ENCODE measurements at regions not wholly inside any gene's neighbourhood (a gene's known extent, or its start where the extent isn't known, plus 50 kb on each side); places are given as distances from the start of the nearest gene placed in this dataset.

DNA sequence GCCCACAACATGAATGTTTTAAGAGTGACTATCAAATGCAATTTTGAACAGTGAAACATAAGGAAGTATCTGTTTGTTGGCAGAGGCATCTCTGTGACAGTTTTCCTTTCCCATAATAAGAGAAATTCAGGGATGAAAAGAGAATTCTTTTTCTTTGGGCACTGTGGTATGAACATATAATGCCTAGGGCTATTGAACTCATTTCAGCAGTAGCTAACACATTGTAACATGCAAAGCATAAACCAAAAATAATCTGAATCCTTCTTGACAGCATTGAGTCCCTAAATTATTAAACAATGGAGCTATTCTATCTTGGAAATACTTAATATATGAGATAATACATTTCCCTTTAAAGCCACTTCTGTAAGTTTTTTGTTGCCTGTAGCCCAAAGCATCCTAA, 633.0 kb upstream of the B3GALT2 start:
- Histone ChIP-seq H3K9me3 (no peaks in the 10 kb centered on the region), H3K27ac (no peak overlapping the region), H3K36me3 (no peaks in the 10 kb centered on the region), H3K4me3 (replicated peaks in 1 of 3) (no peak overlapping the region), H3K4me1 (no peaks in the 10 kb centered on the region), H3K27me3 (no peaks in the 10 kb centered on the region)
- no peak for DNase-seq
- intact Hi-C loops (cut with DNase I): no loop called here
- TF ChIP-seq, protein P1, sequence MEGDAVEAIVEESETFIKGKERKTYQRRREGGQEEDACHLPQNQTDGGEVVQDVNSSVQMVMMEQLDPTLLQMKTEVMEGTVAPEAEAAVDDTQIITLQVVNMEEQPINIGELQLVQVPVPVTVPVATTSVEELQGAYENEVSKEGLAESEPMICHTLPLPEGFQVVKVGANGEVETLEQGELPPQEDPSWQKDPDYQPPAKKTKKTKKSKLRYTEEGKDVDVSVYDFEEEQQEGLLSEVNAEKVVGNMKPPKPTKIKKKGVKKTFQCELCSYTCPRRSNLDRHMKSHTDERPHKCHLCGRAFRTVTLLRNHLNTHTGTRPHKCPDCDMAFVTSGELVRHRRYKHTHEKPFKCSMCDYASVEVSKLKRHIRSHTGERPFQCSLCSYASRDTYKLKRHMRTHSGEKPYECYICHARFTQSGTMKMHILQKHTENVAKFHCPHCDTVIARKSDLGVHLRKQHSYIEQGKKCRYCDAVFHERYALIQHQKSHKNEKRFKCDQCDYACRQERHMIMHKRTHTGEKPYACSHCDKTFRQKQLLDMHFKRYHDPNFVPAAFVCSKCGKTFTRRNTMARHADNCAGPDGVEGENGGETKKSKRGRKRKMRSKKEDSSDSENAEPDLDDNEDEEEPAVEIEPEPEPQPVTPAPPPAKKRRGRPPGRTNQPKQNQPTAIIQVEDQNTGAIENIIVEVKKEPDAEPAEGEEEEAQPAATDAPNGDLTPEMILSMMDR (IDR thresholded peaks at IDR 0.05): no peak
- TF ChIP-seq POLR2A (IDR thresholded peaks at IDR 0.05): no peak

DNA sequence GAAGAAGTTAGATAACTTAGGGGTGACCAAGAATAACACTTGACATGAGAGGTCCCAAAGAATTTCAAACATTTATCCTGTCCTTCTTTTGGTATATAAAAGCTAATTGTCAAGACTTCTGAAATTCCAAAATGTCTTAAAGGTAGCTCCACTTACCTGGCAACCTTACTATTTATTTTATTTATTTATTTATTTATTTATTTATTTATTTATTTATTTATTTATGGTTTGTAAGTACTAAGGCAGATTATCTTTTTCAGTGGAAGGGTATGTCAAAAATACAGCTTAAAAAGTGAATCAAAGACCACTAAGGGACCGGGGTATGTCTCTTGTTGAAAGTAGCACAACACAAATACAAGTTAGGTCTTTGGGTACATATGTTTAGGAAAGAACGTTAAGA, 620.8 kb upstream of the B3GALT2 start:
- TF ChIP-seq, protein P1 (IDR thresholded peaks at IDR 0.05): no peak
- no peak for TF ChIP-seq POLR2A (IDR thresholded peaks at IDR 0.05)
- no peaks in the 10 kb centered on the region for H3K36me3 ChIP-seq
- H3K4me3 ChIP-seq (replicated peaks in 1 of 3): no peak overlapping the region
- DNase-seq: no peak
- no peaks in the 10 kb centered on the region for H3K9me3 ChIP-seq
- 82 to 87% methylated on average over 2 of the region's 2 CpGs for WGBS, 2 donors
- no peak overlapping the region for H3K27ac ChIP-seq
- H3K4me1 ChIP-seq: no peaks in the 10 kb centered on the region
- intact Hi-C loops (cut with DNase I): no loop called here
- no peaks in the 10 kb centered on the region for H3K27me3 ChIP-seq

DNA sequence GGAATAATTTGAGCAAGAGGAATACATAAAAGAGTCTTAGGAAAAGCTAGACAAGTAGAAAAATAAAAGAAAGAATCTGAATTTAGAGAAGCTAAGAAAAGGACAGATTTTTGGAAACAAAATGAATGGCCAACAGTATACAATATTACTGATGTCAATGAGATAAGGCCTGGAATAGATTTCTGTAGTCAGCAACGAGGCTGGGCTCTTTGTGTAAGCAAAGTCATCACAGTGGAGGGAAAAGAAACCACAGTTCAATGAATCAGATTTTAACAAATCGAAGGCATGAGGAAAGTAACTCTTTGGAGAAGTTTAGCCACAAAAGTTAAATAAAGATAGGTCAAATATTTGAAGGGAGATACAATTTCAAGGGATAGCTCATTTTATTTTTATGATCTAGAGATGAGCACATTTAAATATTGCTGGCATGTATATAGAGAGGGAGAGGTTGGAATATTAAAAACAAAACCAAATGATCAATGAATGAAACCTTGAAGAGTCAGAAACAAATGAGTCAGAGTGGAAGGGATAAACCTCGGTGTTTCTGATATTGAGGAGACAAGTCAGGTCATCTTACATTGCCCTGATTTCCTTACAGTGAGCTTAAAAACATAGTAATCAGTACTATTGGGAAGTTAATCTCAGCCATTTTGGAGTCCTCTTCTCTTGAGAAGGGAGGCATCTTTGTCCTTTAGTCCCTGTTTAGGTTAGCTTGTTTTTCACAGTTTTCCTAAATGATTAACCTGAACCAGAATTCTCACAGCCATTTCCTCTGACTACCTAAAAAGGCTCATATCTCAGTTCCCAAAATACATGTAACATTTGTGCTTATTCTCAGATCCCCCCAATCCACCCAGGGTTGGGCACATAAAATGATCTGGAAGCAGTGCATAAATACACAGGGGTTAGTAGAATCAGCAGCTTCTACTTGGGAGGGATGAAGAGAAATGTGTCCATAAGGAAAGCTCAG, 620.0 kb upstream of the B3GALT2 start:
- intact Hi-C loops (cut with DNase I): no loop called here
- WGBS, 2 donors: 78 to 88% methylated on average over 3 of the region's 3 CpGs

DNA sequence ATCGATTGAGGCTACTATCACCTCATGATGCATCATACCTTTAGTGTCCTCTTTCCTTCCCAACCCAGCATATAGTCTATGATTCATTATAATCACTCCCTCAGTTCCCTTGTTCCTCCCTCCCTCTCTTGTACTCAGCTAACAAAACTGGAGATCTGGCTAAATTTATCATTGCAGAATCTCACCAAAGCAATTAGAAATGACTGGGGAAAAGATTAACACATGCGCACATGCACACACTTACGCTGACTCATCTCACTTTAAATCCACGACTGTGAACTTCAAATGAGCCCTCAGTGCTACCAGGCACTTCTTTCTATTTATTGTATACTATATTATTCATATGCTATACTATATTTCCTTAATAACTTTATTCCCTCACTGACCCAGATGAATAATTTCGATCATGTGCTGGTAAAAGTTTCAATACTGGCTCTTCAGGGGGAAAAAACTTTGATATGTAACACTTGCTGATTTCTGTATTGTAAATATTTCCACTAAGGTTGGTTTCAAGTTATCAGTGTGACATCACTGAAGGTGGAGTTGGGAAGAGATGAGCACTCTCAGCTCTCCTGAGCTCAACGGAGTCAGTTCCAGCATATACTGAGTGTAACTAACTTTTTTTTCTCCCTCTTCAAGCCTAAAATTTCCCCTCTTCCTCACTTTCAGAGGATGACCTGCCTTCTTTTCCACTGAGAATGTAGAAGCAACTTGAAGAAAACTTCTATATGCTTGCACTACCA, 613.7 kb upstream of the B3GALT2 start:
- no peaks in the 10 kb centered on the region for H3K4me1 ChIP-seq
- no peaks in the 10 kb centered on the region for H3K36me3 ChIP-seq
- WGBS, 2 donors: 83 to 88% methylated on average over 6 of the region's 6 CpGs
- no peaks in the 10 kb centered on the region for H3K9me3 ChIP-seq
- no peak overlapping the region for H3K4me3 ChIP-seq (replicated peaks in 1 of 3)
- DNase-seq: no peak
- intact Hi-C loops (cut with DNase I): no loop called here
- H3K27ac ChIP-seq: no peak overlapping the region
- TF ChIP-seq, protein P1 (IDR thresholded peaks at IDR 0.05): no peak
- TF ChIP-seq POLR2A (IDR thresholded peaks at IDR 0.05): no peak
- H3K27me3 ChIP-seq: no peaks in the 10 kb centered on the region

More for the DNA sequence above, 620.0 kb upstream of the B3GALT2 start:
- H3K9me3 ChIP-seq: no peaks in the 10 kb centered on the region
- H3K4me1 ChIP-seq: no peaks in the 10 kb centered on the region
- no peak for TF ChIP-seq POLR2A (IDR thresholded peaks at IDR 0.05)
- TF ChIP-seq, protein P1 (IDR thresholded peaks at IDR 0.05): no peak
- H3K36me3 ChIP-seq: no peaks in the 10 kb centered on the region
- H3K27ac ChIP-seq: no peak overlapping the region
- no peaks in the 10 kb centered on the region for H3K27me3 ChIP-seq
- no peak for DNase-seq
- no peak overlapping the region for H3K4me3 ChIP-seq (replicated peaks in 1 of 3)

DNA sequence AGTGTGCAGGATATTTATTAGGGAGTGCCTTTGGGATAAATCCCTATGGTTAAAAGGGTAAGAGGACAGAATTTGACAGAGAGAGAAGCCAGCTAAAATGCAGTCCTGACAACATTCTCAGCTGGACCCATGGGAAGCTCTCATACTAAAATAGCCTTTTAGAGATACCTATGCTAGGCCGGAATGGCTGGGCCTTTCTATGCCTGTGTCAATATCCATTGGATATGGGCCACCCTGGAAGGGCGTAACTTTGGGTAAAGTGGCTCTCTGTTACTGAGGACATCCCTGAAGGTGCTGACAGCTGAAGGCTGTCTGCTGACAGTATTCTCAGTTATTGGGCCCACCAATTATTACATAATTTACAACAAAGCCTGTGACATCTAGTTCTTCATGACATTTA, 613.0 kb upstream of the B3GALT2 start:
- Histone ChIP-seq H3K4me1 (no peaks in the 10 kb centered on the region), H3K27me3 (no peaks in the 10 kb centered on the region), H3K4me3 (replicated peaks in 1 of 3) (no peak overlapping the region), H3K9me3 (no peaks in the 10 kb centered on the region), H3K36me3 (no peaks in the 10 kb centered on the region), H3K27ac (no peak overlapping the region)
- TF ChIP-seq, protein P1 (IDR thresholded peaks at IDR 0.05): no peak
- no peak for TF ChIP-seq POLR2A (IDR thresholded peaks at IDR 0.05)
- intact Hi-C loops (cut with DNase I): no loop called here
- no peak for DNase-seq
- WGBS, 2 donors: 96 to 98% methylated on average over 2 of the region's 2 CpGs

Data from thyroid gland (tissue), 4 donors.